Superior temporal gyrus (tissue), 1 donor: ENCODE measurements at regions not wholly inside any gene's neighbourhood (a gene's known extent, or its start where the extent isn't known, plus 50 kb on each side); places are given as distances from the start of the nearest gene placed in this dataset.
"Not testable (repeated sequence)": the region's sequence is repeated elsewhere in the genome, so short reads cannot be mapped to it uniquely, and the experiment has no call there.

Experiments
- DNase-seq: peaks from one replicate; pipeline ENCODE4 v3.0.0-alpha.2; 2016; ENCODE audit errors: extremely low spot score

- DNase-seq: no peak
Observed at GRCh38 chr16:82300374-82300951, 130.4 kb upstream of the MPHOSPH6 start.

DNA sequence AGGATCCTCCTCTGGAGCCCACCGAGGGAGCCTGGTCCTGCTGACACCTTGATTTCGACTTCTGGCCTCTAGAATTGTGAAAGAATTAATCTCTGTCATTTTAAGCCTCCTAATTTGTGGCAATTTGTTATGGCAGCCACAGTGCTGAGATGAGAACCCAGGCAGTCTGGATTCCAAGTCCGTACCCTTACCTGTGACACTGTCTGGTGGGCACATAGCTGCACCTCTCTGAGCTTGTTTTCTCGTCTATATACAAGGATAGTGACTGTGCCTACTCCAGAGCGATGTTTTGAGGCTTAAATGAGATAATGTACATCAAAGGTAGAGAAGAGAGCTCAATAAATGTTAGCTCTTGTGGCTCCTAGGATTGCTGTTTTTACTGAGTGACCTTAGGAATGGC, 128.4 kb upstream of the MPHOSPH6 start:
- DNase-seq: no peak

GRCh38 chr16:82295290-82296201, 125.5 kb upstream of the MPHOSPH6 start:
- no peak for DNase-seq

DNA sequence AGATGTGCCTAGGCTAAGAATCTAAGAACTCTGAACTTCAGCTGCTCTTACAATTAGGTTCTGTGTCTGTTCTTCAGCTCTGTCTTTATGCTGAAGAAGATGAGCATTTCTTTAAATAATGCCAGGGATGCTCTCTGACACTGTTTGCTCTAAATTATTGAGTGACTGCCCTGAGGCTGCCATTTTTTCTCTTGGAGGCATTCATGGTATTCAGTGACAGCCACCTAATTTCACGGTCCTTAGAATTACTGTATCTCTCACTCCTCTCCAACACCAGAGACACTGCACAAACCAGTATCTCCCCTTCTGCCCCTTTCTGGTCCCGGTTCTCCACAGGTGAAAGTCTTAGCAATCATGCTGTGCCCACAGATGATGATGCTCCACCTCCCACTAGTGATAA, 123.6 kb upstream of the MPHOSPH6 start:
- DNase-seq: no peak

DNA sequence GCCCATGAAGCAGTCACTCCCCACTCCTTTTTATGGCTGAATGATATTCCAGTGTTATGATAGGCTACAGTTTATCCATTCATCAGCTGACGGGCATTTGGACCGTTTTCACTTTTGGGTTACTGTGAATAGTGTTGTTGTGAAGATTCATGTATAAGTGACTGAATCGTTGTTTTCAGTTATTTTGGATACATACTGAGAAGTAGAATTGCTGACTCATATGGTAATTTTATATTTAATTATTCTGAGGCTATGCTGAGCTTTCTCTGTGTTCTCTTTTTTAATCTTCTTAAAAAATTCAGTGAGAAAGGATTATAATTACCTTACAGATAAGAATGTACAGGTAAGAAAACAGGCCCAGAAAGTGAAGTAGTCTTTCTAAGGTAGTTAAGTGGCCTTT, 117.9 kb upstream of the MPHOSPH6 start:
- DNase-seq: no peak

DNA sequence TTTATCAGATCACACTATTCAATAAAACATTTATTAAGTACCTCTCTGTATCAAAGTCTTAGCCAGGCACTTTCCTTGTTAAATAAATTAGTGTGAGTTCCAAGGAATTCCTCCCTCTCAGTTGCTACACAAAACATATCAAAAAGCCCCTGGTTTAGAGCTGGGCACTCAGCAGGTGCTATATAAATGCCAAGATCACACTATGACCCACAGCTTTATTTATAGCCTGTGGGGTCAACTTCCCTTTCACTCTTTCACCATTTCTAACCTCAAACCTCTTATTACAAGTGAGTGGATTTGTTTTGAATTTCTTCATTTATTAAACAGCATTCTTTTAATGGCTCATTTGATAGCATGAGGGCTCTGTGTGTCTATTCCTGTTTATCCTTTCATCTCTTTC, 112.6 kb upstream of the MPHOSPH6 start:
- DNase-seq: no peak

- DNase-seq: no peak
Observed at GRCh38 chr16:82281544-82281943, 111.5 kb upstream of the MPHOSPH6 start.

DNA sequence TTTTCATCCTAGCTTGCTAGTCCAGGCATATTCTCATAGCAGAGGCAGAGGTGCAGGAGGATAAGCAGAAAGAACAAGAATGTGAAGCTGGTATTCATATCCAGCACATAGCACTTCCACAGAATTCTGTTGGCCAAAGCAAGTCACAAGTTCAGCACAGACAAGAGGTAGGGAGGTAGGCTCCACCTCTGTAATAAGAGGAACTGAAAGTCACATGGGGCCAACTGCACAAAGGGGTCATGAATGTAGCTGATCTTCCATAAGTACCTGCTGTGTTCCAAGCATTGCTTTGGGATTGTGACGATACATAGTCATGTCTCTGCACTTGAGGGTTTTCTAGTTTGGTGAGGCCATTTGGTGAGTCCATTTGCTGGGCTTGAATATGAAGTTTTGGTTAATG, 110.8 kb upstream of the MPHOSPH6 start:
- DNase-seq: no peak

DNA sequence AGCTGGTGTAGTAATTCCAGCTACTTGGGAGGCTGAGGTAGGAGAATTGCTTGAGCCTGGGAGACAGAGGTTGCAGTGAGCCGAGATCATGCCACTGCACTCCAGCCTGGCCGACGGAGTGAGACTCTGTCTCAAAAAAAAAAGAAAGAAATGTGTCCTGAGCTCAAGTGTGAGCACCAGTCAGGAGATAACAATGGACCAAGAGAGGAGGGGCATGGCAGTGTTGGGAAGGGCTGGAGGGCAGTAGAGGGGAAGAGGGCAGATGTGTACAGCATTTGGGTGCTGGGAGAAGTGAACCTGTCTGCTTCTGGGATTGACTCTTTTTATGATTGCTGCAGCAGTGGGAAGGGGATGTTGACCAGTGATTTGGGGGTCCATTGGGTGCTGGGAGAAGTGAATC, 105.3 kb upstream of the MPHOSPH6 start:
- not testable (repeated sequence) for DNase-seq

GRCh38 chr16:82271636-82272035, 101.6 kb upstream of the MPHOSPH6 start:
- no peak for DNase-seq

DNA sequence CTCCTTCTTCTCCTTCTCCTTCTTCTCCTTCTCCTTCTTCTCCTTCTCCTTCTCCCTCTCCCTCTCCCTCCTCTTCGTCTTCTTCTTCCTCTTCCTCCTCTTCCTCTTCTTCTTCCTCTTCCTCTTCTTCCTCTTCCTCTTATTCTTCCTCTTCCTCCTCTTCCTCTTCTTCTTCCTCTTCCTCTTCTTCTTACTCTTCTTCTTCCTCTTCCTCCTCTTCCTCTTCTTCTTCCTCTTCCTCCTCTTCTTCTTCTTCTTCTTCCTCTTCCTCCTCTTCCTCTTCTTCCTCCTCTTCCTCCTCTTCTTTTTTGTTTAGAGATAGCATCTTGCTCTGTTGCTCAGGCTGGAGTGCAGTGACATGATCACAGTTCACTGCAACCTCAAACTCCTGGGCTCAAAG, 97.7 kb upstream of the MPHOSPH6 start:
- not testable (repeated sequence) for DNase-seq

DNA sequence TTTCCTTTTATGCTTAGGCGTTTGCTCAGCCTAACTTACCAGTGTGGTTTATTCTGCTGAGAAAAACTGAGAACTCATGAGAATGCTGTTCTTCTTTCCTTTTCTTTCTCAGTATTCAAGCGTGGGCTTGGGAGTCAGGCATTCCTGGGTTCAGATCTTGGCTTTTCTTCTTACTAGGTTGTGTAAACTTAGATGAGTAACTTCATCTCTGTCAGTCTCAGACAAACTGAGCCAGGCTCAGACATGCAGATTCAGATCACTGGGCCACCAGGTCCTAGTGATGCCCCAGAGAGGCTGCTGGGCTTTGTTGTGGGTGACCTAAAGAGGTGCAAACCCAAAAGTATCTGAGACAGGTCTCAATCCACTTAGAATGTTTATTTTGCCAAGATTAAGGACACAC, 95.8 kb upstream of the MPHOSPH6 start:
- DNase-seq: no peak

DNA sequence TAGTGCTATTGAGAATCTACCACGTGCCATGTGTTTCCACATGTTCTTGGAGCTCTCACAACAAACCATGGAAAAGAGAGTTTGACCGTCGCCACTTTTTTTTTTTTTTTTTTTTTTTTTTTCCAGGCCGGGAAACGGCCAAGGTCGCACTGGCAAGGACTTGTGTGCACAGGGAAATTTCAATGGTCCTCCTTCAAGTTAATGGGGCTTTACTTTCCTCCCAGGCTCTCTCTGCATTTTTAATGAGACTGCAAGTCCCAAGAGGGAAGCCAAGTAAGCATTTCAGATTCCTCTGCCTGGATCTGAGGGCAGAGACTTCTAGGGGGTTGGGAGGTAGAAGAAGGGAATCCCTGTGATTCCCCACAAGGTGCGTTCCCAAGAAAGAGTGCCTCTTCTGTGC, 94.7 kb upstream of the MPHOSPH6 start:
- DNase-seq: no peak

- DNase-seq: peak; percentile 94
Observed at GRCh38 chr16:82263521-82264143, 93.6 kb upstream of the MPHOSPH6 start.

- DNase-seq: no peak
Observed at GRCh38 chr16:82262244-82262643, 92.2 kb upstream of the MPHOSPH6 start.

- no peak for DNase-seq
Observed at GRCh38 chr16:82260212-82260795, 90.3 kb upstream of the MPHOSPH6 start.

GRCh38 chr16:82259731-82260130, 89.7 kb upstream of the MPHOSPH6 start:
- DNase-seq: no peak

DNA sequence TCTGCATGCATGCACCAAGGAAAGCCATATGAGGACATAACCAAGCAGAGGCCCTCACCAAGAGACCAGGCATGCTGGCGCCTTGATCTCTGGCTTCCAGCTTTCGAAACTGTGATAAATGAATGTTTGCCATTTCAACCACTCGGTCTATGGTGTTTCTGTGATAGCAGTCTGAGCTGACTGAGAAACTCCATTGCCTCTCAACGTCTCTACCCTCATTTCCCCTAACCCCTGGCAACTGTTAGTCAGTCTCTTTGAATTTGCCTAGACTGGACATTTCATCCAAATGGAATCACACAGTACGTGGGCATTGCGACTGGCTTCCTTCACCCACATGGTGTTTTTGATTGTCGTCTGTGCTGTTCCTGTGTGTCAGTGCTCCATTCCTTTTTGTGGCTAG, 88.0 kb upstream of the MPHOSPH6 start:
- DNase-seq: no peak

GRCh38 chr16:82252582-82252981, 82.6 kb upstream of the MPHOSPH6 start:
- DNase-seq: no peak

GRCh38 chr16:82248677-82249076, 78.7 kb upstream of the MPHOSPH6 start:
- no peak for DNase-seq

DNA sequence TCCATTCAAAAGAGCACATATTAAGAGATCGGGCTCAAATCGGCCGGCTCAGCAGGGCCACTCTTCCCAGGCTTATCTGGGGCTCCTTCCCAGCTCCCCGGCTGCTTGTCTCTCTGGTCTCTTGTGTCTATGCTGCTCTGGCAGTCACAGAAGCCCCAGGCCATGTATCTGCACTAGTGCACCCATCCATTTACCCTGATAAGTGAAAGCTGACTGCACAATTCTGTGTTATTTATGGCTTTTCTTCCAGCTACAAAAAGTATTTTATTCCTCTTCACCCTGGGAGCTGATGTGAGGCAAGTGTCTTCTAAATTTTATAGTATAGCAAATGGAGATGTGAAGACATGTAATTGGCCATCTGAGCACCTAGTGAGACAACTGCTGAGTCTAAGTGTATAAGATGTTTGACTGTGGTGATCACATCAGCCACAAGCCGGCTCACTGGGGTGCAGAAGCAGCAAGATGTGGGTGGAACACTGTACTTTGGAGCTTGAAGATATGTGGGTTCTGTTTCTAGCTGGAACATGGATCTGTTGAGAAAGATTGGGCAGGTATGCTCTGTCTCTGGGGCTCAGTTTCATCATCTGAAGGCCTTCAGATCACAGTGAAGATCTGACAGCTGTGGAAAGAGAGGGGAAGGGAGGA, 78.1 kb upstream of the MPHOSPH6 start:
- no peak for DNase-seq

DNA sequence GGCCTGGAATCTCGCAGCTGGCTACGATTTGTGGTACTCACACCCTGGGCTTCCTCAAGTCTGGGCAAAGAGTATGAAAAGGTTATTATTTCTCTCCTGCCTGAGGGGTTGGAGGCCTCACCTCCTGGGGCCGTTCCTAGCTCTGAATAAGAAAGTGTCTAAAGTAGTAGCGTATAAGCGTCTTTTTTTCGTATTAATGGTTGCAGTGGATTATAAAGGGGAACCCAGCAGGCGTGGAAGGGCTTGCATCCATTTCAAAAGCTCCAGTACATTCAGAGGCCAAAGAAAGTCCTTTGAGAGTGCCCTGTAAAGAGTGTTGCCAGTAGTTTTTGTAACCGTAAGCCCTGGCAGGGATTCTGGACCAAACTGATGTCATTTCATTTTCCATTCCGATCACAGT, 72.2 kb upstream of the MPHOSPH6 start:
- no peak for DNase-seq
